Panc1 (cell line): ENCODE measurements at regions not wholly inside any gene's neighbourhood (a gene's known extent, or its start where the extent isn't known, plus 50 kb on each side); places are given as distances from the start of the nearest gene placed in this dataset.

Experiments used
- POLR2AphosphoS5 ChIP-seq: IDR thresholded peaks from 2 replicates; pipeline ENCODE4 v1.6.1; 2012; ENCODE audit warnings: mild to moderate bottlenecking, low read depth, low read length, moderate library complexity
- TF ChIP-seq, protein P1 (sequence below): fragments of 450-650 bp; IDR thresholded peaks from 2 replicates; pipeline ENCODE4 v1.5.1; 2017; ENCODE audit warnings: mild to moderate bottlenecking

DNA sequence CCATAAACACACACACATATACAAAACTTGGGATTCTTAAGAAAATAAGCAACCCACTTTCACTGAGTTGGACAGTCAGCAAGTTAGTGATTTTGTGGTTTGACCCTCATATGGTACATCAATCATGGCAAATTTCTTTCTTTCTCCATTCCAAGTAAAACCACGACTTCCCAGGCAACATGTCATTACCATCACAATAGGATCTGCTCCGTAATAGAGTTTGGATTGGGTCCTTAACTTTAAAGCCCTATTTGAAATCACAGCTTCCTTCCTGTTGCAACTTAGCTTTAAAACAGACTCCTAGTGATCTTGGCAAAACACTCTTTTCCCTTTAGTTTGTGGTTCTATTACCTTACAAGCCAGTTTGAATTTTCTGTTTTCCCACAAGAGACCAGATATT lies 483.6 kb downstream of the INHBA start:
- TF ChIP-seq, protein P1, sequence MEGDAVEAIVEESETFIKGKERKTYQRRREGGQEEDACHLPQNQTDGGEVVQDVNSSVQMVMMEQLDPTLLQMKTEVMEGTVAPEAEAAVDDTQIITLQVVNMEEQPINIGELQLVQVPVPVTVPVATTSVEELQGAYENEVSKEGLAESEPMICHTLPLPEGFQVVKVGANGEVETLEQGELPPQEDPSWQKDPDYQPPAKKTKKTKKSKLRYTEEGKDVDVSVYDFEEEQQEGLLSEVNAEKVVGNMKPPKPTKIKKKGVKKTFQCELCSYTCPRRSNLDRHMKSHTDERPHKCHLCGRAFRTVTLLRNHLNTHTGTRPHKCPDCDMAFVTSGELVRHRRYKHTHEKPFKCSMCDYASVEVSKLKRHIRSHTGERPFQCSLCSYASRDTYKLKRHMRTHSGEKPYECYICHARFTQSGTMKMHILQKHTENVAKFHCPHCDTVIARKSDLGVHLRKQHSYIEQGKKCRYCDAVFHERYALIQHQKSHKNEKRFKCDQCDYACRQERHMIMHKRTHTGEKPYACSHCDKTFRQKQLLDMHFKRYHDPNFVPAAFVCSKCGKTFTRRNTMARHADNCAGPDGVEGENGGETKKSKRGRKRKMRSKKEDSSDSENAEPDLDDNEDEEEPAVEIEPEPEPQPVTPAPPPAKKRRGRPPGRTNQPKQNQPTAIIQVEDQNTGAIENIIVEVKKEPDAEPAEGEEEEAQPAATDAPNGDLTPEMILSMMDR = no peak
- no peak for TF ChIP-seq POLR2AphosphoS5
